IPS DF 6.9 (cell line): ENCODE measurements at regions not wholly inside any gene's neighbourhood (a gene's known extent, or its start where the extent isn't known, plus 50 kb on each side); places are given as distances from the start of the nearest gene placed in this dataset.

ENCODE experiments used
- DNase-seq: peaks from one replicate; pipeline ENCODE4 v3.0.0-alpha.2; 2013; ENCODE audit warnings: low read depth, low spot score
- H3K27ac ChIP-seq: one replicate; pipeline ENCODE4 v1.5.1; 2013; ENCODE audit warnings: low read length, control low read depth
- H3K27me3 ChIP-seq: 2 replicates; pipeline ENCODE4 v1.6.1; 2013; ENCODE audit warnings: mild to moderate bottlenecking, low read length; ENCODE audit not compliant: control insufficient read depth, insufficient read depth
- H3K36me3 ChIP-seq: 2 replicates; pipeline ENCODE4 v1.6.1; 2013; ENCODE audit warnings: low read length; ENCODE audit not compliant: control insufficient read depth, insufficient read depth
- H3K4me1 ChIP-seq: 2 replicates; pipeline ENCODE4 v1.6.1; 2013; ENCODE audit warnings: low read length; ENCODE audit not compliant: control insufficient read depth, insufficient read depth
- H3K4me3 ChIP-seq: 2 replicates; pipeline ENCODE4 v1.5.1; 2013; ENCODE audit warnings: mild to moderate bottlenecking, low read length
- H3K9me3 ChIP-seq: 2 replicates; pipeline ENCODE4 v1.6.1; 2013; ENCODE audit warnings: low read length, inconsistent platforms; ENCODE audit not compliant: control insufficient read depth, insufficient read depth
- WGBS: extraction: QIAGEN DNeasy Blood & Tissue Kit; methylation state at CpG from one replicate; pipeline ENCODE4 v1.1.7; 2013; ENCODE audit warnings: mixed read lengths, missing lambda C conversion rate; ENCODE audit not compliant: insufficient read length, insufficient coverage; 5-methylcytosine and 5-hydroxymethylcytosine counted together

DNA sequence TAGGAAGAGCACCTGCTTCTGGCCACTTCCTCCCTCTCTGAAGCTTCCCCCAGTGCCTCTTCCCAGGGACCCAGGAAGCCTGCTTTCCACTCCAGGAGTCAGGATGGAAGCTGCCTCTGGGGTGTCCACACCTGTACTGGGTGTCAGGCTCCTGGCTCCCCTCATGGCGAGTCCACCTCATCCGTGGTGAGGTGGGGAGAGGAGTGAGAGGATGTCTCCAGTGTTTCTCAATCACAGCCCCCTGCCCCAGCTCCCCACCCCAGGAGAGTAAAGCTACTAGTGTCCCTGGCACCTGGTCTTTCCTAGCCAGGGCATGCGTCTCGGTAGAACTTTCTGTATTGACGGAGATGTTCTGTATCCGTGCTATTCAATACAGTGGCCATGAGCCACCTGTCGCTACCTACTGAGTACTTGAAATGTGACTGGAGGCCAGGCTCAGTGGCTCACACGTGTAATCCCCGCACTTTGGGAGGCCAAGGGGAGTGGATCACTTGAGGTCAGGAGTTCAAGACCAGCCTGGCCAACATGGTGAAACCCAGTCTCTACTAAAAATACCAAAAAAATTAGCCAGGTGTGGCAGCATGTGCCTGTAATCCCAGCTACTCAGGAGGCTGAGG, 171.2 kb upstream of the HAAO start:
- no peaks in the 10 kb centered on the region for H3K27me3 ChIP-seq
- no peak for DNase-seq
- no peaks in the 10 kb centered on the region for H3K4me1 ChIP-seq
- H3K36me3 ChIP-seq: no peaks in the 10 kb centered on the region
- H3K27ac ChIP-seq: no peak overlapping the region
- H3K4me3 ChIP-seq: no peak overlapping the region
- WGBS: no CpG with 5 or more reads among the region's 9 CpGs
- H3K9me3 ChIP-seq: no peaks in the 10 kb centered on the region

DNA sequence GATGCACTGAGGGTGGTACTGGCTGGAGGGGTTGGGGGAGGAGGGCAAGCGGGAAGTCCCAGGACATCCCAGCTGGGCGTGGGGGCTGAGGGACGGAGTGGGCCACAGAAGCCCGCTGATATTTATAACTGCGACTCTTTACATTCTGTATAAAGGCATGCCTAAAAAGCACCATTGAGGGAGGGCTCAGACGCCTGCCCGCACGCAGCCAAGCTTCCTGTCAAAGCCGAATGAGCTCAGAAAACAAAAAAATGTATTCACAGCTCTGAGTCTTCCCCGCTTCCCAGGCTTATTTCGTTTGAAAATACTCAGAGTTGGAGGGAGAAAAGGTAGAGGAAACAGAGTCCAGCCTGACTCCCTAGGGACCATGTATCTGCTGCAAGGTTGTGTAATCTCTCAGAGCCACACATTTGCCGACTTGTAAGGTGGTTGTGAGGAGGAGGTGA, 170.1 kb upstream of the HAAO start:
- Histone ChIP-seq H3K27me3 (no peaks in the 10 kb centered on the region), H3K4me3 (no peak overlapping the region), H3K4me1 (peaks cover 3% of the 10 kb centered on the region), H3K36me3 (no peaks in the 10 kb centered on the region), H3K9me3 (no peaks in the 10 kb centered on the region), H3K27ac (no peak overlapping the region)
- no CpG with 5 or more reads among the region's 12 CpGs for WGBS
- no peak for DNase-seq

DNA sequence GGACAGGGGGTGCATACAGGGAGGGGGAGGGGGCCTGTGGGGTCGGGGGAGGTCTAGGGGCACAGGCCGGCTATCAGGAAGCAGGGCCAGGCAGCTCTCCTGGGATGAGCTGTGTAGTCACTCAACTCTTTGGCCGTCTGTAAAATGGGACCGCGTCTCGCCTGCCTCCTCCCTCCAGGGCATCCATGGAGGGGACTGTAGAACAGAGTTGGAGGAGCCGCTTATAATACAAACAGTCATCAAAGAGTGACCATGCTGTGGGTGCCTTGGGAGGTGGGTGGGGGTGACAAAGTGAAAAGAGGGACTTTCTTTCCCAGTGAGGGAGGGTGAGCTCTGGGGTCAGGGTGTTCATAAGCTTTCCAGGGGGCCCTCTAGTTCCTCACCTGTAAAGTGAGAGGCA, 169.6 kb upstream of the HAAO start:
- peaks cover 8% of the 10 kb centered on the region for H3K4me1 ChIP-seq
- H3K9me3 ChIP-seq: no peaks in the 10 kb centered on the region
- no peaks in the 10 kb centered on the region for H3K27me3 ChIP-seq
- no peak for DNase-seq
- no peaks in the 10 kb centered on the region for H3K36me3 ChIP-seq
- WGBS: no CpG with 5 or more reads among the region's 7 CpGs
- H3K4me3 ChIP-seq: no peak overlapping the region
- H3K27ac ChIP-seq: no peak overlapping the region

DNA sequence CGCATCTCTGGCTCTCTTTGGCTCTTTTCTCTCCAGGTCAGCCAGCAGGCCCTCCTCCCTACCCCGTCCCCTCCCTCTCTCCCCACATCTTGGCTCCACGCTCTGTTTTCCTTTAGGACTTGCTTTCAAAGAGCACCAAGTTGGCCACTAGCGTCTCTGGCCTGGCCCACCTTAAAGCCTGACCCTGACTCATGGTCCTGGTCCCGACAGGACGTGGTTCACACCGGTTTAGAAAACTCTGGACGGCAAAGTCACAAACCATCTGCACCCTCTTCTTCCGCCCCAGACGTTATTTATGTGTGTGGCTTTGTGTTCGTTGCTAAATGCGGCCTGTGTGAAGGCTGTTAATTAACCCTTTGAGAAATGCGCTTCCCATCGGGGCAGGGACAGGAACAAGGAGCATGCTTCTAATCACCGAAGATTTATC, 169.0 kb upstream of the HAAO start:
- no peaks in the 10 kb centered on the region for H3K36me3 ChIP-seq
- H3K27ac ChIP-seq: no peak overlapping the region
- no CpG with 5 or more reads among the region's 15 CpGs for WGBS
- no peak overlapping the region for H3K4me3 ChIP-seq
- H3K27me3 ChIP-seq: no peaks in the 10 kb centered on the region
- DNase-seq: no peak
- H3K4me1 ChIP-seq: peaks cover 9% of the 10 kb centered on the region
- H3K9me3 ChIP-seq: no peaks in the 10 kb centered on the region

DNA sequence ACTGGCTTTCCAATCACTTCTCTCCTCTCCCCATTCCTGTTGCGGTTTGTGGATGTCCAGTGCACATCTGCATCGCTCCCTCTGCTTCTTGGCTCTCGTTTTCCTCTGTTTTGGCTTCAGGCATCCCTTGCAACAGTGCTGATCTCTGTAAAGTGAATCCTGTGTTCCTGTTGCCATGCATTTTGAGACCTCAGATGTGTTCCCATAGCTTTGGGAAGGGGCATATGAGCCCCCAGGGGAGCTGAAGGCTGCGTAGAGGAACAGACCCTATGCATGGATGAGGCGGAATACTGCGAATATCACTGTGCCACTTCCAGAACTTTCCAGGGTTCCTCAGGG, 168.4 kb upstream of the HAAO start:
- WGBS: no CpG with 5 or more reads among the region's 6 CpGs
- peaks cover 10% of the 10 kb centered on the region for H3K4me1 ChIP-seq
- no peaks in the 10 kb centered on the region for H3K27me3 ChIP-seq
- H3K4me3 ChIP-seq: no peak overlapping the region
- no peak for DNase-seq
- no peak overlapping the region for H3K27ac ChIP-seq
- no peaks in the 10 kb centered on the region for H3K9me3 ChIP-seq
- no peaks in the 10 kb centered on the region for H3K36me3 ChIP-seq

DNA sequence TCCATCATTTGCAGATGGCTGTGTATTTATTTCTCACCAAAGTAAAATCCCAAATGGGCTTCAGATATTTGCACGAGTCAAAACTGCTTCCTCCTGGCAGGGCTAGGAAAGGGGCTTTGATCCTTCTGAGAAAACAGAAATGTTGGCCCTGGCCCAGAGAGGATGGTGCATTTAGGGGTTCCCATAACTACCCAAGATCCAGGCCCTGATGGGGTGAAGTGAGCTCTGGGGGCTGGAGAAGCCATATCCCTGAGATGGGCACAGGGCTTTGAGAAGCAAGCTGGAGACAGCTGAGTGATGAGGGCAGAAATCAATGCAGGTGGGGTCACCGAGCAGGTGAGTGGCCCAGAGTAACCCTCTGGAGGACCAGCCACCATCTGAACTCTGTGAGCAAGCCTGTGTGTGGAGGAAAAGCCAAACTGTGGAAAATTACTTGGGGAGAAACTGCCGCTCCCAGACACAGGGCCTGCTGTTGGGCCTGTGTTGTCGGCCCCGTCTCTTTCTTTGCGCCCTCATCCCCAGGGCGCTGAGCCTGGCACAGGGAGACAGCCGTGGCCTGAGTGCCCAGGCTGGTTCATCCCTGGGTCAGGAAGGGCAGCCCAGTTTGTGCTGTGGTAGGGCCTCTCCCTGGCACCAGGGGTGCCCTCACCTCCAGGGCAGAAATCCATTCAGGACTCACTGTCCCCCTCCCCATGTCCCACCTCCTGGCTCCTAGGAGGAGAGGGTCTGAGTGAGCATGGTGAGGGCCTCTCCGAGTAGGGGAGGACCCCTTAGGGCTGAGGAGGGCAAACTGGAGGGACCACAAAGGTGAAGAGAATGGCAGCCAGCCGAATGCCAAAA, 167.8 kb upstream of the HAAO start:
- WGBS: no CpG with 5 or more reads among the region's 10 CpGs
- Histone ChIP-seq H3K27me3 (no peaks in the 10 kb centered on the region), H3K27ac (no peak overlapping the region), H3K9me3 (no peaks in the 10 kb centered on the region), H3K4me1 (peaks cover 10% of the 10 kb centered on the region), H3K4me3 (no peak overlapping the region), H3K36me3 (no peaks in the 10 kb centered on the region)
- no peak for DNase-seq

DNA sequence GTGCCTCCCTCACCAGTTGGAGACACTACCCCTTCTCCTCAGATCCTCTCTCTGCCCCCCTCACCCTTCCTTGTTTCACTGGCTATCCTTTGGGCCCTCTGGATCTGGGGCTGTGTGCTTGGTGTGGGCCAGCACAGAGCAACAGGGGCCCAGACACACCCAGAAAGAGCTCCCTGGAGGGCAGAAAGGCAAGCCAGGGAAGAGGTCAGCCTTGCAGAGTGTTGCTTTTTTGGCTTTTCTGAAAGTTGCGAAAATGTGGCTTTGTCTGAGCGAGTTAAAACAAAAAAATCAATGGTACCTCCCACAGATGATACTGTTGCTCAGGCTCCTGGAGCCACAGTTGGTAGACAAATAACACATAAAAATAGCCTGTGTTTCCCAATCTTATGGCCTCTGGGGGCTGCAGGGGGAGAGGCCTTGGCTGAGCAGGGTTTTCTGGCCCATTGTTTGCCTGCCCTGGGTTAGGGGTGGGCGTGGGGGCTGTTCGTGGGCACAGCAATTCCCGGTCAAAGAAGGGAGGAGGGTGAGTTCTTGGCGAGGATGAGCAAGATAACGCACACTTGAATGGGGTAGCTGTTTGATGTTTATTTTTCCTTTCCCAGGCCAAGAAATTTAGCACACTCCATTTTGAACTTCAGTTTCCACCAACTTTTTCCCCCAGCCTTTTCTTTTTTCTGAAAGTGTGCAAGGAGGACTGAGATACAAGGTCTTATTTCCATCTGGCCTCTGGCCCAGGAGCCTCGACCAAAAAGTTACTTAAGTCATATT, 167.0 kb upstream of the HAAO start:
- no peaks in the 10 kb centered on the region for H3K36me3 ChIP-seq
- no peaks in the 10 kb centered on the region for H3K27me3 ChIP-seq
- H3K4me1 ChIP-seq: peaks cover 12% of the 10 kb centered on the region
- H3K4me3 ChIP-seq: no peak overlapping the region
- DNase-seq: no peak
- no peak overlapping the region for H3K27ac ChIP-seq
- no CpG with 5 or more reads among the region's 8 CpGs for WGBS
- no peaks in the 10 kb centered on the region for H3K9me3 ChIP-seq

DNA sequence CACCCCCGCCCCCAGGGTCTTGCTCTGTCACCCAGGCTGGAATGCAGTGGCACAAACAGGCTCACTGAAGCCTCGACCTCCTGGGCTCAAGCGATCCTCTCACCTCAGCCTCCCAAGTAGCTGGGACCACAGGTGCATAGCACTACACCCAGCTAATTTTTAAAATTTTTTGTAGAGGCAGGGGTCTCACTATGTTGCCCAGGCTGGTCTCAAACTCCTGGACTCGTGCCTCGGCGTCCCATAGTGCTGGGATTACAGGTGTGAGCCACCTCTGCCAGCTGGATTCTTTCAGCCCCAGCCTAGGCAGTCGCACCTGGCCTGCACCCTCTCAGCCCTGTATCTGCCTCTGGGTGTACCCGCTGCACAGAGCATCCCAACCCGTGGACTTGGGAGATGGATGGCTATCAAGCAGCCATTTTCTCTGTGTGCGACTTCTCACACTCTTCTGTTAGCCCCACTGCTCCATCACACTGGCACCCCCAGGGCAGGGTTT, 166.4 kb upstream of the HAAO start:
- H3K9me3 ChIP-seq: no peaks in the 10 kb centered on the region
- no peak for DNase-seq
- H3K4me3 ChIP-seq: no peak overlapping the region
- no peaks in the 10 kb centered on the region for H3K27me3 ChIP-seq
- H3K27ac ChIP-seq: no peak overlapping the region
- WGBS: no CpG with 5 or more reads among the region's 10 CpGs
- peaks cover 12% of the 10 kb centered on the region for H3K4me1 ChIP-seq
- no peaks in the 10 kb centered on the region for H3K36me3 ChIP-seq

DNA sequence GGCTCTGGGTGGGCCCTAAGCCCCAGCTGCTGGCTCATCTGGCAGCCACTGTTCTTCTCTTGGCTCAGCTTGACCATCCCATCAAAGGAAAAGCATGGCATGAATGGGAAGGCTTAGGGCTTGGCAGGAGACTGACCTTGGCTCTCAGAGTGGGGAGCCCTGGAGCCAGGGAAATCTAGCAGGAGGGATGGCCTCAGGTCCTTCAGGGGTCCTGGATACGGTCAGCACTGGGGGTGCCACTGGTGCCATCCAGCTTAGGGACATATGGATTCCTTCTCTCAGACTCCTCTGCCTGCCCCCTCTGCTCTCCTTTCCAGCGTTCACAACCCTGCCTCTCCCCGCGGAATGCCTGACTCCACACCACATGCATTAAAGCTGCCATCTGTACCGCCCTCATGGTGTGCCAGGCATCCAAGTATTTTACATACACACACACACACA, 165.5 kb upstream of the HAAO start:
- peaks cover 12% of the 10 kb centered on the region for H3K4me1 ChIP-seq
- DNase-seq: no peak
- H3K36me3 ChIP-seq: no peaks in the 10 kb centered on the region
- WGBS: no CpG with 5 or more reads among the region's 5 CpGs
- no peak overlapping the region for H3K4me3 ChIP-seq
- no peaks in the 10 kb centered on the region for H3K9me3 ChIP-seq
- no peak overlapping the region for H3K27ac ChIP-seq
- no peaks in the 10 kb centered on the region for H3K27me3 ChIP-seq

DNA sequence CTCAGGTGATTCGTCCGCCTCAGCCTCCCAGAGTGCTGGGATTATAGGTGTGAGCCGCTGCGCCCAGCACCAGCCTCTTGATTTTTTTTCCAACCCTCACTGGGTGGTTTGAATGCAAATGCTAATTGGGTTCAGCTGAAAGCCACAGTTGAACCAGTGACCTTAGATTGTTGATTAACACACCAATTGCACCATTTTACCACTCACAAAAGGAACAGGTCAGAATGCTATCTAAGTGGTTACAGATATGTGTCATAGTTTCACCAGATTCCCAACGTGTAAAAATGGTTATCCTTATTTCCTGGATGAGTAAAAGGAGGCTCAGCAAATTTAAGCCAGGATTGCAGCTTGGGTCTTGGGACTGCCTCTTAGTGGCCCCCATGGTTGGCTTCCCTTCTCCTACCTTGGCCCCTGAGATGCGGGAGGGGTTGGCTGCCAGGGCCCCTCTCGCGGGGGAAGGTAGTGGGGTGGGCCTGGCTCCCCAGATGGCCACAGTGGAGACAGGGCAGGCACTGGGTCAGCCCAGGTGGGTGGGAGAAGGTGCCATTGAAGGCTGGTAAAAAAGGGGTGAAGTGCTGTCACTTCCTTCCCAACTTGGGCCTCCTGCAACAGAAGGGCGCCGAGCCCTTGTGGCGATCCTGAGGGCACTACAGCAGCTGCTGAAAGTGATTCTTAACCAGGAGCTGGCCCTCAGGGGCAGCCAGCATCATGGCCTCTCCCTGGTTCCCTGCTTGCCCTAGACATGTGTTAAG, 164.9 kb upstream of the HAAO start:
- Histone ChIP-seq H3K36me3 (no peaks in the 10 kb centered on the region), H3K27ac (no peak overlapping the region), H3K9me3 (no peaks in the 10 kb centered on the region), H3K4me1 (peaks cover 12% of the 10 kb centered on the region), H3K27me3 (no peaks in the 10 kb centered on the region), H3K4me3 (no peak overlapping the region)
- WGBS: no CpG with 5 or more reads among the region's 11 CpGs
- DNase-seq: no peak
